ENCODE measurements at regions not wholly inside any gene's neighbourhood (a gene's known extent, or its start where the extent isn't known, plus 50 kb on each side); places are given as distances from the start of the nearest gene placed in this dataset.

DNA sequence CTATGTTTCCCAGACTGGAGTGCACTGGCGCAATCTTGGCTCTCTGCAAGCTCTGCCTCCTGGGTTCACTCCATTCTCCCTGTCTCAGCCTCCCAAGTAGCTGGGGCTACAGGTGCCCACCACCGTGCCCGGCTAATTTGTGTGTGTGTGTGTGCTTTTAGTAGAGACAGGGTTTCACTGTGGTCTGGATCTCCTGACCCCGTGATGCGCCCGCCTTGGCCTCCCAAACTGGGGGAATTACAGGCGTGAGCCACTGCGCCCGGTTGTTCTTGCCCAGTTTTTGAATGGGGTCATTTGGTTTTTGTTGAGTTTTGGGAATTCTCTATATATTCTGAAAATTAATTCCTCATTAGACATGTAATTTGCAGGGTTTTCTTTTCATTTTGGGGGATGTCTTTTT is 238.4 kb upstream of the PRR20A start:
- TF ChIP-seq, protein P1, sequence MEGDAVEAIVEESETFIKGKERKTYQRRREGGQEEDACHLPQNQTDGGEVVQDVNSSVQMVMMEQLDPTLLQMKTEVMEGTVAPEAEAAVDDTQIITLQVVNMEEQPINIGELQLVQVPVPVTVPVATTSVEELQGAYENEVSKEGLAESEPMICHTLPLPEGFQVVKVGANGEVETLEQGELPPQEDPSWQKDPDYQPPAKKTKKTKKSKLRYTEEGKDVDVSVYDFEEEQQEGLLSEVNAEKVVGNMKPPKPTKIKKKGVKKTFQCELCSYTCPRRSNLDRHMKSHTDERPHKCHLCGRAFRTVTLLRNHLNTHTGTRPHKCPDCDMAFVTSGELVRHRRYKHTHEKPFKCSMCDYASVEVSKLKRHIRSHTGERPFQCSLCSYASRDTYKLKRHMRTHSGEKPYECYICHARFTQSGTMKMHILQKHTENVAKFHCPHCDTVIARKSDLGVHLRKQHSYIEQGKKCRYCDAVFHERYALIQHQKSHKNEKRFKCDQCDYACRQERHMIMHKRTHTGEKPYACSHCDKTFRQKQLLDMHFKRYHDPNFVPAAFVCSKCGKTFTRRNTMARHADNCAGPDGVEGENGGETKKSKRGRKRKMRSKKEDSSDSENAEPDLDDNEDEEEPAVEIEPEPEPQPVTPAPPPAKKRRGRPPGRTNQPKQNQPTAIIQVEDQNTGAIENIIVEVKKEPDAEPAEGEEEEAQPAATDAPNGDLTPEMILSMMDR (conservative IDR thresholded peaks at IDR 0.05; ENCODE audit: low read length), result no peak
- no peak for TF ChIP-seq EZH2phosphoT487 (IDR thresholded peaks at IDR 0.05; ENCODE audit: borderline replicate concordance, low read depth, low read length)
- DNase-seq (ENCODE audit: low spot score), result no peak
- ChIA-PET CTCF (ENCODE audit: unreplicated experiment) (no interaction called here), POLR2A (no interaction called here)
- no peaks in the 10 kb centered on the region for H3K79me2 ChIP-seq (ENCODE audit: insufficient read depth, low read depth, low read length)
- H4K20me1 ChIP-seq (ENCODE audit: insufficient read depth, low read length), result no peaks in the 10 kb centered on the region
- no peak overlapping the region for H3K27ac ChIP-seq (ENCODE audit: low read depth, low read length, poor library complexity, severe bottlenecking)
- H3K4me2 ChIP-seq (ENCODE audit: low read length), result no peak overlapping the region
- intact Hi-C loops (cut with micrococcal nuclease; ENCODE audit: unreplicated experiment), result no loop called here
- H3K9me3 ChIP-seq (ENCODE audit: low read length), result no peaks in the 10 kb centered on the region
- H3K4me3 ChIP-seq (ENCODE audit: low read depth, low read length, poor library complexity, severe bottlenecking), result no peak overlapping the region
- no peak overlapping the region for H2AFZ ChIP-seq (ENCODE audit: low read length)
- no TSS peak for BruUV-seq (replicated peaks)
- H3K36me3 ChIP-seq (ENCODE audit: insufficient read depth, low read length), result no peaks in the 10 kb centered on the region
- H3K9me2 ChIP-seq (ENCODE audit: insufficient read depth, low read length), result no peaks in the 10 kb centered on the region
- no peaks in the 10 kb centered on the region for H3K4me1 ChIP-seq (ENCODE audit: insufficient read depth, low read length, poor library complexity, severe bottlenecking)

DNA sequence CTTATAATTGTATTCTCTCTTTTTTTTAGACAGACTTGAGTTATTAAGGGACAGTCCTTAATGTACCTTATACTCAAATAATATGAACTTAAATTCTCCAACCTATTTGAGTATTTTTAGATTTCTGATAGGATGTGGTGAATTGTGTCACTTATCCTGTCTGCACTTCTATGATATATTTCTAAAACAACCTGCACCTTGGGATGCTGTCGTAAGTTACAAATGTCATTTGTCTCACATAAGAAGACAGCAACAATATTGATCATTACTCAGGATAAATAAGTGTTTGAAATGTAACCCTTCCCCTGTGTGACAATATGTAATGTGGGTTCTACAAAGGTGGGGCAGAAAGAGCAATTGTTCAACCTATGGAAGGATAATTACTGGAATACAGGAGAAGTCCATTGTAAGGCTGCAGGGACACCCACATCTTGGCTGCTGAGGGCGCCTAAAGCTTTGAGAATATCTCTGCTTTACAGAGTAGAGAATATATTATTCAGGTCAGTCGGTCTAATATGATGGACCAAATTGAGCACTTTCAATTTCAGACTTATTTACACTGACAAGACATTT is 236.9 kb upstream of the PRR20A start:
- no TSS peak for BruUV-seq (replicated peaks)
- H3K79me2 ChIP-seq (ENCODE audit: insufficient read depth, low read depth, low read length), result no peaks in the 10 kb centered on the region
- H2AFZ ChIP-seq (ENCODE audit: low read length), result no peak overlapping the region
- intact Hi-C loops (cut with micrococcal nuclease; ENCODE audit: unreplicated experiment), result no loop called here
- no peaks in the 10 kb centered on the region for H4K20me1 ChIP-seq (ENCODE audit: insufficient read depth, low read length)
- no peak overlapping the region for H3K27ac ChIP-seq (ENCODE audit: low read depth, low read length, poor library complexity, severe bottlenecking)
- ChIA-PET POLR2A (interaction anchor here (0.6 kb wide), 1 partner anchor 588 kb away, joined by 3 read pairs; no protein-coding TSS in a partner anchor), CTCF (ENCODE audit: unreplicated experiment) (no interaction called here)
- H3K4me2 ChIP-seq (ENCODE audit: low read length), result no peak overlapping the region
- TF ChIP-seq, protein P1 (conservative IDR thresholded peaks at IDR 0.05; ENCODE audit: low read length), result no peak
- no peak for TF ChIP-seq EZH2phosphoT487 (IDR thresholded peaks at IDR 0.05; ENCODE audit: borderline replicate concordance, low read depth, low read length)
- no peaks in the 10 kb centered on the region for H3K4me1 ChIP-seq (ENCODE audit: insufficient read depth, low read length, poor library complexity, severe bottlenecking)
- H3K9me3 ChIP-seq (ENCODE audit: low read length), result no peaks in the 10 kb centered on the region
- no peak for DNase-seq (ENCODE audit: low spot score)
- H3K4me3 ChIP-seq (ENCODE audit: low read depth, low read length, poor library complexity, severe bottlenecking), result no peak overlapping the region
- H3K9me2 ChIP-seq (ENCODE audit: insufficient read depth, low read length), result no peaks in the 10 kb centered on the region
- H3K36me3 ChIP-seq (ENCODE audit: insufficient read depth, low read length), result no peaks in the 10 kb centered on the region

DNA sequence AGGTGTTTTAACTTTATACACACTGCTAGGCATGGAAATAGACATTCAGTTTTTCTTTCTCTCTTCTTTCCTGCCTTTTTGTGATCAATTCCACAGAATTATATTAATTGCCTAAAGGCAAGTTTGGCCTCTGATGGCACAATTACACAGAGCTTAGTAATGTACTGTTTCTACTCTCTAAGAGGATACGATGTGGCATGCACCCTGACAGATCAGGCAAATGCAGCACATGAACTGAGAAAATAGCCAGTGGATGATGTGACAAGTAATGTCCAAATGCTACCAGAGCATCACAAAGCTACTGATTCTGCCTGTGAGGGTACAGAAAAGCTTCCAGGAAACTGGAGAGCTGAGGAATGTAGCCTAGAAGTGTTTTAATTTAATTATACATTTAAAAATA is 233.8 kb upstream of the PRR20A start:
- TF ChIP-seq, protein P1 (conservative IDR thresholded peaks at IDR 0.05; ENCODE audit: low read length), result no peak
- no peak for TF ChIP-seq EZH2phosphoT487 (IDR thresholded peaks at IDR 0.05; ENCODE audit: borderline replicate concordance, low read depth, low read length)
- Histone ChIP-seq H3K9me3 (ENCODE audit: low read length) (no peaks in the 10 kb centered on the region), H3K27ac (ENCODE audit: low read depth, low read length, poor library complexity, severe bottlenecking) (no peak overlapping the region), H4K20me1 (ENCODE audit: insufficient read depth, low read length) (no peaks in the 10 kb centered on the region), H3K79me2 (ENCODE audit: insufficient read depth, low read depth, low read length) (no peaks in the 10 kb centered on the region), H3K4me3 (ENCODE audit: low read depth, low read length, poor library complexity, severe bottlenecking) (no peak overlapping the region), H3K9me2 (ENCODE audit: insufficient read depth, low read length) (no peaks in the 10 kb centered on the region), H2AFZ (ENCODE audit: low read length) (no peak overlapping the region), H3K4me2 (ENCODE audit: low read length) (no peak overlapping the region), H3K4me1 (ENCODE audit: insufficient read depth, low read length, poor library complexity, severe bottlenecking) (no peaks in the 10 kb centered on the region), H3K36me3 (ENCODE audit: insufficient read depth, low read length) (no peaks in the 10 kb centered on the region)
- DNase-seq (ENCODE audit: low spot score), result no peak
- BruUV-seq (replicated peaks), result no TSS peak
- CTCF ChIA-PET (ENCODE audit: unreplicated experiment), result no interaction called here
- intact Hi-C loops (cut with micrococcal nuclease; ENCODE audit: unreplicated experiment), result no loop called here
- POLR2A ChIA-PET, result interaction anchor here (0.7 kb wide), 1 partner anchor 14 kb away, joined by 3 read pairs; no protein-coding TSS in a partner anchor
